Tibial artery (tissue), 4 donors: ENCODE measurements at regions not wholly inside any gene's neighbourhood (a gene's known extent, or its start where the extent isn't known, plus 50 kb on each side); places are given as distances from the start of the nearest gene placed in this dataset.

Experiments used
- DNase-seq, 2 donors: peaks; one replicate each; pipeline ENCODE4 v3.0.0-alpha.2; 2019
- H3K27ac ChIP-seq, 2 donors: fragments of 200-600 bp; sonication (generic) in 1 of 2; 1 replicate in 1 of 2; 2 replicates in 1 of 2; pipeline ENCODE4 v1.5.1; 2018 to 2019; ENCODE audit warnings: mild to moderate bottlenecking in 1 of 2
- H3K27me3 ChIP-seq, 2 donors: fragments of 200-600 bp; sonication (generic) in 1 of 2; one replicate each; pipeline versions ENCODE4 v1.5.1 to v1.6.0; 2016 to 2019
- H3K36me3 ChIP-seq, 3 donors: fragments of 200-600 bp; sonication (generic) in 2 of 3; one replicate each; pipeline ENCODE4 v1.5.1; 2016 to 2019; ENCODE audit warnings: mild to moderate bottlenecking in 2 of 3
- H3K4me1 ChIP-seq, 4 donors: fragments of 200-600 bp; sonication (generic) in 2 of 4; 1 replicate in 3 of 4; 2 replicates in 1 of 4; pipeline ENCODE4 v1.5.1; 2016 to 2019
- H3K4me3 ChIP-seq, 2 donors: fragments of 200-600 bp; sonication (generic) in 1 of 2; 1 replicate in 1 of 2; 2 replicates in 1 of 2; pipeline ENCODE4 v1.5.1; 2018 to 2019; ENCODE audit warnings: mild to moderate bottlenecking in 2 of 2
- H3K9me3 ChIP-seq, 3 donors: fragments of 200-600 bp; sonication (generic) in 1 of 3; one replicate each; pipeline ENCODE4 v1.5.1; 2016 to 2019
- intact Hi-C: fragments of 100-400 bp; cut with DNase I; formaldehyde crosslinking; loops from one replicate; pipeline ENCODE4 v1.15.0; 2023; ENCODE audit warnings: low total_unique reads
- TF ChIP-seq, protein P1 (sequence below), 2 experiments: fragments of 200-600 bp in 1 of 2; fragments of 450-650 bp in 1 of 2; IDR thresholded peaks; one replicate each; pipeline ENCODE4 v1.5.1; 2017 to 2019; ENCODE audit warnings: antibody characterized with exemption in 2 of 2, mild to moderate bottlenecking in 1 of 2, moderate library complexity in 1 of 2

DNA sequence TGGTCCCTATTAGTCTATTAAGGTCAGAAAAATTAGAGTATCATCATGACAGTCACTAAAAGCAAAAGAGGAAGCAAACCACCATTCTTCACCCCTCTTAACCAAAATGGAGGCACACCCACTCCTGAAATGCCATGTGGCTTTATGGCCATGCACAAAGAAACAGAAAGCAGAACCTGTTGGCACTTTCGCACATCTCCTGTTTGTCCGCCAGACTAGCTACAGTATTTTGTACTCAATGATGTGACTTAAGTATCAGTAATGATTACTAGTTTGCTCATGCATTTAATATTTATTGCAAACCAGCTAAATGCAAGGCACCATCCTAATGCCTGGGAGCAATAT, 70.2 kb upstream of the GNAO1 start:
- Histone ChIP-seq H3K27me3 (no peaks in the 10 kb centered on the region), H3K4me3 (no peak overlapping the region), H3K4me1 (no peaks in the 10 kb centered on the region), H3K27ac (no peak overlapping the region), H3K36me3 (no peaks in the 10 kb centered on the region), H3K9me3 (no peaks in the 10 kb centered on the region)
- intact Hi-C loops: no loop called here
- TF ChIP-seq, protein P1, sequence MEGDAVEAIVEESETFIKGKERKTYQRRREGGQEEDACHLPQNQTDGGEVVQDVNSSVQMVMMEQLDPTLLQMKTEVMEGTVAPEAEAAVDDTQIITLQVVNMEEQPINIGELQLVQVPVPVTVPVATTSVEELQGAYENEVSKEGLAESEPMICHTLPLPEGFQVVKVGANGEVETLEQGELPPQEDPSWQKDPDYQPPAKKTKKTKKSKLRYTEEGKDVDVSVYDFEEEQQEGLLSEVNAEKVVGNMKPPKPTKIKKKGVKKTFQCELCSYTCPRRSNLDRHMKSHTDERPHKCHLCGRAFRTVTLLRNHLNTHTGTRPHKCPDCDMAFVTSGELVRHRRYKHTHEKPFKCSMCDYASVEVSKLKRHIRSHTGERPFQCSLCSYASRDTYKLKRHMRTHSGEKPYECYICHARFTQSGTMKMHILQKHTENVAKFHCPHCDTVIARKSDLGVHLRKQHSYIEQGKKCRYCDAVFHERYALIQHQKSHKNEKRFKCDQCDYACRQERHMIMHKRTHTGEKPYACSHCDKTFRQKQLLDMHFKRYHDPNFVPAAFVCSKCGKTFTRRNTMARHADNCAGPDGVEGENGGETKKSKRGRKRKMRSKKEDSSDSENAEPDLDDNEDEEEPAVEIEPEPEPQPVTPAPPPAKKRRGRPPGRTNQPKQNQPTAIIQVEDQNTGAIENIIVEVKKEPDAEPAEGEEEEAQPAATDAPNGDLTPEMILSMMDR (IDR thresholded peaks at IDR 0.05): no peak
- DNase-seq: no peak

DNA sequence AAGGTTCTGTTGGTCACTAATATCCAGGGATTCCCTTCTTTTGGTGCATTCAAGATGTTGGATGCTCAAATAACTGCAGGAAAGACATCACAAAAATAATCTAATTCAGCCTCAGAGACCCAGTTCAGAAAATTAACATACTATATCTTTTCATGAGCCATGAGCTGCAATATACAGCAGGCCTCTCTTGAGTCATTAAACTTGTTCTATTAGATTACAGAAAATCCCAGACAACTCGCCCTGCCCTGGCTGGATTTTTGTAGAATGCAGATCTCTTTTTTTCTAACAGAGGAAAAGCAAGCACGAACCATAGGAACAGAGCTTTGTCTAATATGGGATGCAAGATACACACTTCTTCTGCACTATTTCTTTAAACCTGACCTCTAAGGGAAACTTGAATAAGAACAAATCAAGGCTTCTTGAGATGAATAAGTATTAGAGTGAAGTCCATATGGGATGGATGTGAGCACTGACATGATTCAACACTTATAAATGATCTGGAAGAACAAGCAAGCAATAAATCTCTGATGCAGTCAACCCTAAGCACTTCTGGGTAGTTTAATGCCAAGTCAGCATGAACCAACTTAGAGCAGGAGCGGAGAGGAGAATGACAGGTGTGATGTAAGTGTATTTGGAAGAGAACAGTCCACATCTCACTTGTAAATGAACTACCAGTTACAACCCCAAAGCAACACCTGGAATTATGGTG, 70.7 kb upstream of the GNAO1 start:
- Histone ChIP-seq H3K36me3 (no peaks in the 10 kb centered on the region), H3K9me3 (no peaks in the 10 kb centered on the region), H3K4me3 (no peak overlapping the region), H3K4me1 (no peaks in the 10 kb centered on the region), H3K27ac (no peak overlapping the region), H3K27me3 (no peaks in the 10 kb centered on the region)
- DNase-seq: no peak
- intact Hi-C loops: no loop called here
- TF ChIP-seq, protein P1 (IDR thresholded peaks at IDR 0.05): no peak

DNA sequence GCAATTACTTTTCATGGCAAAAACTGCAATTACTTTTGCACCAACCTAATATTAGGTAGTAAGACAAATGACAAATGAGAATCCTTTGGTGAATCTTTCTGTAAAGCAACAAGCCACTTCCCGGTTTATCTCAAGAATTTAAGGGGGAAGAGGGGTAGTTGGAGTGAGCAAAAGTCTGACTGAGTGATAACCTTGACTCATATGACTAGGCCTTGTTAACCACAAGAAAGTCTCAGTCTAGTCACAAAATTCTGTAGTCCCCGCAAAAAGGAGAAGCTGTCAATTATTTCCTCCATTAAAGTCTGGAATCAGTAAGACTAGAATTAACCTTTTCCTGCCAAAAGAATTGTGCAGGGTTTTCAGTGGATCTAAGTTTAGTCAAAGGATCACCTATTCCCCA, 72.2 kb upstream of the GNAO1 start:
- no peaks in the 10 kb centered on the region for H3K27me3 ChIP-seq
- TF ChIP-seq, protein P1 (IDR thresholded peaks at IDR 0.05): no peak
- no peak overlapping the region for H3K4me3 ChIP-seq
- H3K9me3 ChIP-seq: no peaks in the 10 kb centered on the region
- no peak for DNase-seq
- H3K36me3 ChIP-seq: no peaks in the 10 kb centered on the region
- no peak overlapping the region for H3K27ac ChIP-seq
- intact Hi-C loops: no loop called here
- H3K4me1 ChIP-seq: no peaks in the 10 kb centered on the region

DNA sequence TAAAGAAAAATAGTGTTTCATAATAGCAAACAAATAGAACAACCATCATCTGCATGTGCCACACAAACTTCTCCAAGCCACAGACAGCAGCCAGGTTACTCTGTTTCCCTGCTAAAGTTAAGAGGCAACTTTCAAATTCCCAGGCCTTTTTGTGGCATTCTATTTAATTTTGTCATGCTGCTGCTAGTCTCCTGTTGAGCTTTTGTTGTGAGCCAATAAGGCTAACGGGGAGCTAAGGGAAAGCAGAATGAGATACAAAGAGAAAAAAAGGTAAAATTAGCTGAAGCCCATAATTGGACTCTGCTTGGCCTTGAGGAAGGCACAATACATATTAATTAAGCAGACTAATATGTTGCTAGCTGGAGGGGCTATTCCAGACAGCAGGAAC, 74.7 kb upstream of the GNAO1 start:
- no peak overlapping the region for H3K4me3 ChIP-seq
- H3K27me3 ChIP-seq: no peaks in the 10 kb centered on the region
- no peaks in the 10 kb centered on the region for H3K4me1 ChIP-seq
- TF ChIP-seq, protein P1 (IDR thresholded peaks at IDR 0.05): no peak
- no peak overlapping the region for H3K27ac ChIP-seq
- no peaks in the 10 kb centered on the region for H3K9me3 ChIP-seq
- intact Hi-C loops: no loop called here
- no peaks in the 10 kb centered on the region for H3K36me3 ChIP-seq
- no peak for DNase-seq

DNA sequence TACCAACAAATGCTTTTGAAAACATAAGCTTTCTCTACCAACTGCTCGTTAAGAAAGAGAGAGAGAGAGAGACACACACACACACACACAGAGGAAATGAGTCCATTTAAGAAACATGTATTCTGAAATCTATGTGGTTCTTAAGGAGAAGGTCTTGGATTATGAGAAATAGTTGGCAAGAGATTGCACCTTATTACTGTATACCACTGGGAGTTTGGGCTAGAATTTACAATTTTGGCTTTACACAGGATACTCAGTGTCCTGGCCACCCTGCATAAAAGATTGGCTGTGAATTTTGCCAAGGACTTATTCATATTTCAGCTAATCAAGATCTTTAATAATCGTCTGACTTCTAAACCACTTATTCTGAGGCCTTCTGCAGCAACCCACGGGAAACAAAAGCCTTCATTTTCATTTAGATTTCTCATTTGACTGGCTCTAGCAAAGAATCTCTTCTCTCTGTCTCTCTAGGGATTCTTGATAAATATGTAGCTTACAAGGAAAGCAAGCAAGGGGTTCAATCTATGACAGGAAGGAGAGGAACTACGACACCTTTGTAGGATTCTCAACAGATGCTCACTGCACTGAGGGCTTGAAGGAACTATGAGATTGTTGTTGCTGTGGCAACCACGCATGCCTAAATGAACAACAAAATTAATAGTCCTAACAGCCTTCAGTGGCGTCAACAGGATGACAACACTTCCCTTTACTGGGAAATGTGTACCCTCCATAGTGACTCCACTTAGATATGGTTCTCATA, 75.3 kb upstream of the GNAO1 start:
- Histone ChIP-seq H3K4me1 (no peaks in the 10 kb centered on the region), H3K27me3 (no peaks in the 10 kb centered on the region), H3K9me3 (no peaks in the 10 kb centered on the region), H3K27ac (no peak overlapping the region), H3K36me3 (no peaks in the 10 kb centered on the region), H3K4me3 (no peak overlapping the region)
- TF ChIP-seq, protein P1 (IDR thresholded peaks at IDR 0.05): no peak
- intact Hi-C loops: no loop called here
- no peak for DNase-seq
